ENCODE measurements at regions not wholly inside any gene's neighbourhood (a gene's known extent, or its start where the extent isn't known, plus 50 kb on each side); places are given as distances from the start of the nearest gene placed in this dataset.
A peak's percentile ranks its signal among the peaks of the same experiment; 100 is the strongest.

GRCh38 chr12:86914721-86915120 is 658.5 kb upstream of the MGAT4C start:
- peak in 1 of 11 experiments; percentile 12 for TF ChIP-seq CTCF (IDR thresholded peaks at IDR 0.05 in 8 of 11, conservative IDR thresholded peaks at IDR 0.05 in 3 of 11)
- no peak for TF ChIP-seq POLR2AphosphoS5 (IDR thresholded peaks at IDR 0.05)
